ENCODE measurements at regions not wholly inside any gene's neighbourhood (a gene's known extent, or its start where the extent isn't known, plus 50 kb on each side); places are given as distances from the start of the nearest gene placed in this dataset.

GRCh38 chrX:121114691-121115090, 67.3 kb downstream of the GLUD2 start:
- DNase-seq (ENCODE audit: low spot score in 2 of 2, unreplicated experiment in 2 of 2) = no peak
- TF ChIP-seq, protein P1, sequence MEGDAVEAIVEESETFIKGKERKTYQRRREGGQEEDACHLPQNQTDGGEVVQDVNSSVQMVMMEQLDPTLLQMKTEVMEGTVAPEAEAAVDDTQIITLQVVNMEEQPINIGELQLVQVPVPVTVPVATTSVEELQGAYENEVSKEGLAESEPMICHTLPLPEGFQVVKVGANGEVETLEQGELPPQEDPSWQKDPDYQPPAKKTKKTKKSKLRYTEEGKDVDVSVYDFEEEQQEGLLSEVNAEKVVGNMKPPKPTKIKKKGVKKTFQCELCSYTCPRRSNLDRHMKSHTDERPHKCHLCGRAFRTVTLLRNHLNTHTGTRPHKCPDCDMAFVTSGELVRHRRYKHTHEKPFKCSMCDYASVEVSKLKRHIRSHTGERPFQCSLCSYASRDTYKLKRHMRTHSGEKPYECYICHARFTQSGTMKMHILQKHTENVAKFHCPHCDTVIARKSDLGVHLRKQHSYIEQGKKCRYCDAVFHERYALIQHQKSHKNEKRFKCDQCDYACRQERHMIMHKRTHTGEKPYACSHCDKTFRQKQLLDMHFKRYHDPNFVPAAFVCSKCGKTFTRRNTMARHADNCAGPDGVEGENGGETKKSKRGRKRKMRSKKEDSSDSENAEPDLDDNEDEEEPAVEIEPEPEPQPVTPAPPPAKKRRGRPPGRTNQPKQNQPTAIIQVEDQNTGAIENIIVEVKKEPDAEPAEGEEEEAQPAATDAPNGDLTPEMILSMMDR (IDR thresholded peaks at IDR 0.05; ENCODE audit: unreplicated experiment) = no peak
- Mint-ChIP-seq H3K27ac (no peak overlapping the region), H3K4me3 (no peak overlapping the region), H3K4me1 (no peaks in the 10 kb centered on the region), H3K9me3 (peaks cover 17% of the 10 kb centered on the region), H3K36me3 (no peaks in the 10 kb centered on the region), H3K27me3 (ENCODE audit: low read depth) (no peaks in the 10 kb centered on the region)

GRCh38 chrX:121120690-121121605, 73.5 kb downstream of the GLUD2 start:
- H3K4me1 Mint-ChIP-seq = no peaks in the 10 kb centered on the region

DNA sequence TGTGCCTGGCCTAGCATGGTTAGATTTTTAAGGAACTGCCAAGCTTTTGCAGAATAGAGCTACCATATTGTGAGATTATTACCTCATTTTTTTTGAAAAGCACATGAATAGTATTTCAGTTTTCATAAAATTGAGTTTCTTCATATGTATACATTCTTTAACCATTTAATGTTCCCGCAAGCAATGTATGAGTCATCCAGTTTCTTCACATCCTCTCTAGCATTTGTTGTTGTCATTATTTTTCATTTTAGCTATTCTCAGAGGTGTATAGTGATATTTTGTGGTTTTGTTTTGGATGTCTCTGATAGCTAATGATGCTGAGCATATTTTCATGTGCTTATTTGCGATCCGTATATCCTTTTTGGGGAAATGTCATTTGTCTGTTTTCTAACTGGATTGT, 74.9 kb downstream of the GLUD2 start:
- H3K27me3 Mint-ChIP-seq (ENCODE audit: low read depth) = no peaks in the 10 kb centered on the region
- TF ChIP-seq, protein P1 (IDR thresholded peaks at IDR 0.05; ENCODE audit: unreplicated experiment) = no peak
- no peak overlapping the region for H3K27ac Mint-ChIP-seq
- peaks cover 13% of the 10 kb centered on the region for H3K9me3 Mint-ChIP-seq
- H3K36me3 Mint-ChIP-seq = no peaks in the 10 kb centered on the region
- no peak overlapping the region for H3K4me3 Mint-ChIP-seq
- no peaks in the 10 kb centered on the region for H3K4me1 Mint-ChIP-seq
- DNase-seq (ENCODE audit: low spot score in 2 of 2, unreplicated experiment in 2 of 2) = no peak

More at GRCh38 chrX:121120690-121121605, 73.5 kb downstream of the GLUD2 start:
- Mint-ChIP-seq H3K27ac (no peak overlapping the region), H3K36me3 (no peaks in the 10 kb centered on the region), H3K9me3 (peaks cover 13% of the 10 kb centered on the region), H3K4me3 (no peak overlapping the region), H3K27me3 (ENCODE audit: low read depth) (no peaks in the 10 kb centered on the region)
- TF ChIP-seq, protein P1 (IDR thresholded peaks at IDR 0.05; ENCODE audit: unreplicated experiment) = no peak
- DNase-seq (ENCODE audit: low spot score in 2 of 2, unreplicated experiment in 2 of 2) = no peak

DNA sequence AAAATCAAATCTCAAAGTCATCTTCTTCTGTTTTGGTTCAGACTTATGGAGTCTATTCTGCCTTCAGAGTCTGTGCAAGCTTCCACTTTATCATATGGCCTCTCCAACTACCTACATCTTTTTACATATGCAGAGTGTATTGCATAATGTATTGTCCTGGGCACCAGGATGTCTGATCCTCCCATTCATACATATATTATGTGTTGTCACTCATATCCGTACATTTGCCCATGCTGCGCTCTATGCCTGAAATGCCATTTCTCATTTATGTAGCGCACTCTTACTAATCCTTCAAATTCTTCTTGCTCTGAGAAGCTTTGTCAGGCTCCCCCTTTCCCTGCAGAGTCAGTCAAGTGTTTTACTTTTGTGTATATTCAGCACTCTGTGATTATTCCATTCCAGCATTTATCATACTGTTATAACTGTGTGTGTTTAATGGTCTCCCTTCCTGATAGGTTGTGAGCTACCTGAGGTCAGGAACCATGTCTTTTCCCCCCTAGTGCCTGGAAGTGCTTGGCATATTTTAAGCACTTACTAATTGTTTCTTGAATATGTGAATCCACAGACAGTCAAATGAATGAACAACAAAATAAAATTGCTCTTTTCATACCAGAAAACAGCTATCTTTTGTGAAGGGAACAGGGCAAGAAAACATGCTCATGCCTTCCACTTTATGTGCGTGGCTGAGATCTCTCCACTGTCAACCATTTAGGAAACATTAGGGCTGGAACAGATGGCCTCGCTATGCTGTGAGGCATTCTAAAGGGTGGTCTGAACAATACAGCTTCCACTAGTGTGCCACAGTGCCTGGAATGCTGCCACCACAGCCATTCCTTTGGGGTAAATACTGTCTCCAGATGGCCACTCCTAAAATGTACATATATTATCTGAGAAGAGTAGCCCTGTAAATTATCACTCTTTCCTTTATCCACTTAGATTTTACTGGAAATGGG, 81.8 kb downstream of the GLUD2 start:
- no peaks in the 10 kb centered on the region for H3K36me3 Mint-ChIP-seq
- no peak overlapping the region for H3K4me3 Mint-ChIP-seq
- TF ChIP-seq, protein P1 (IDR thresholded peaks at IDR 0.05; ENCODE audit: unreplicated experiment) = no peak
- H3K27ac Mint-ChIP-seq = no peak overlapping the region
- no peaks in the 10 kb centered on the region for H3K27me3 Mint-ChIP-seq (ENCODE audit: low read depth)
- H3K4me1 Mint-ChIP-seq = no peaks in the 10 kb centered on the region
- H3K9me3 Mint-ChIP-seq = peaks cover 11% of the 10 kb centered on the region
- DNase-seq (ENCODE audit: low spot score in 2 of 2, unreplicated experiment in 2 of 2) = no peak

- Mint-ChIP-seq H3K36me3 (no peaks in the 10 kb centered on the region), H3K4me3 (no peak overlapping the region), H3K4me1 (no peaks in the 10 kb centered on the region), H3K9me3 (peaks cover 16% of the 10 kb centered on the region), H3K27me3 (ENCODE audit: low read depth) (no peaks in the 10 kb centered on the region), H3K27ac (no peak overlapping the region)
- TF ChIP-seq, protein P1 (IDR thresholded peaks at IDR 0.05; ENCODE audit: unreplicated experiment) = no peak
- no peak for DNase-seq (ENCODE audit: low spot score in 2 of 2, unreplicated experiment in 2 of 2)
Measured at GRCh38 chrX:121132675-121133074, 85.3 kb downstream of the GLUD2 start.

Data from mesothelial cell of epicardium (in vitro differentiated cells).